GM23338 (cell line): ENCODE measurements at regions not wholly inside any gene's neighbourhood (a gene's known extent, or its start where the extent isn't known, plus 50 kb on each side); places are given as distances from the start of the nearest gene placed in this dataset.

Source experiments
- ATAC-seq: fragments of 200-7000 bp; cut with Tn5 transposase; 3 replicates; pipeline ENCODE4 v1.9.1; 2020
- DNase-seq: peaks from one replicate; pipeline ENCODE4 v3.0.0-alpha.2; 2015; ENCODE audit warnings: low spot score
- H2AFZ ChIP-seq: fragments of 200-600 bp; sonication (generic); 2 replicates; pipeline ENCODE4 v1.8.0; 2016; ENCODE audit warnings: antibody characterized with exemption, mild to moderate bottlenecking, moderate library complexity
- H3F3A ChIP-seq: fragments of 200-600 bp; sonication (generic); replicated peaks from 2 replicates; pipeline ENCODE4 v1.8.0; 2017; ENCODE audit warnings: antibody characterized with exemption, mixed run types, low read depth
- H3K27ac ChIP-seq: fragments of 200-600 bp; sonication (generic); 2 replicates; pipeline ENCODE4 v1.6.1; 2016; ENCODE audit warnings: low read depth
- H3K27me3 ChIP-seq: fragments of 200-600 bp; sonication (generic); 2 replicates; pipeline ENCODE4 v1.8.0; 2016; ENCODE audit warnings: mild to moderate bottlenecking, mixed run types, moderate library complexity; ENCODE audit not compliant: insufficient read depth
- H3K36me3 ChIP-seq: fragments of 200-600 bp; sonication (generic); 2 replicates; pipeline ENCODE4 v1.8.0; 2016; ENCODE audit warnings: mild to moderate bottlenecking; ENCODE audit not compliant: insufficient read depth
- H3K4me1 ChIP-seq: fragments of 200-600 bp; sonication (generic); 2 replicates; pipeline ENCODE4 v1.8.0; 2016; ENCODE audit warnings: mild to moderate bottlenecking, moderate library complexity; ENCODE audit not compliant: insufficient read depth
- H3K4me2 ChIP-seq: fragments of 200-600 bp; sonication (generic); 2 replicates; pipeline ENCODE4 v1.7.1; 2017; ENCODE audit warnings: mixed run types
- H3K4me3 ChIP-seq: fragments of 200-600 bp; sonication (generic); 2 replicates; pipeline ENCODE4 v1.6.1; 2016; ENCODE audit warnings: mixed run types
- H3K79me2 ChIP-seq: fragments of 200-600 bp; sonication (generic); replicated peaks from 2 replicates; pipeline ENCODE4 v1.8.0; 2017; ENCODE audit warnings: mild to moderate bottlenecking; ENCODE audit not compliant: insufficient read depth
- H3K9me2 ChIP-seq: fragments of 200-600 bp; sonication (generic); 2 replicates; pipeline ENCODE4 v1.8.0; 2017; ENCODE audit not compliant: insufficient read depth
- H4K20me1 ChIP-seq: fragments of 200-600 bp; sonication (generic); replicated peaks from 2 replicates; pipeline ENCODE4 v1.8.0; 2017; ENCODE audit warnings: mild to moderate bottlenecking; ENCODE audit not compliant: insufficient read depth
- H3K27ac Mint-ChIP-seq: 2 replicates; pipeline ENCODE4 v1.8.0; 2020; ENCODE audit warnings: inconsistent platforms, mild to moderate bottlenecking, moderate library complexity, mixed read lengths
- H3K27me3 Mint-ChIP-seq: 3 replicates; pipeline ENCODE4 v1.8.0; 2022; ENCODE audit warnings: low read depth, mild to moderate bottlenecking, moderate library complexity, mixed read lengths, inconsistent platforms; ENCODE audit not compliant: insufficient read depth, poor library complexity
- H3K36me3 Mint-ChIP-seq: 3 replicates; pipeline ENCODE4 v1.8.0; 2021; ENCODE audit warnings: low read depth, mild to moderate bottlenecking, inconsistent platforms, moderate library complexity, mixed read lengths
- H3K4me1 Mint-ChIP-seq: 3 replicates; pipeline ENCODE4 v1.8.0; 2020; ENCODE audit warnings: mild to moderate bottlenecking, inconsistent platforms, mixed read lengths
- H3K4me3 Mint-ChIP-seq: 3 replicates; pipeline ENCODE4 v1.8.0; 2021; ENCODE audit warnings: moderate library complexity, mild to moderate bottlenecking, inconsistent platforms, mixed read lengths
- H3K9me3 Mint-ChIP-seq: 3 replicates; pipeline ENCODE4 v1.8.0; 2020; ENCODE audit warnings: moderate library complexity, mild to moderate bottlenecking, inconsistent platforms, mixed read lengths
- CREB1 ChIP-seq: fragments of 250-450 bp; sonication (Bioruptor Pico); IDR thresholded peaks from 2 replicates; pipeline ENCODE4 v1.5.0; 2020; ENCODE audit warnings: low read depth, mild to moderate bottlenecking, moderate library complexity
- EZH2 ChIP-seq: fragments of 200-600 bp; sonication (generic); IDR thresholded peaks from one replicate; pipeline ENCODE4 v1.8.0; 2017; ENCODE audit warnings: antibody characterized with exemption, mild to moderate bottlenecking, low read depth; ENCODE audit not compliant: unreplicated experiment
- EZH2phosphoT487 ChIP-seq: fragments of 200-600 bp; sonication (generic); IDR thresholded peaks from one replicate; pipeline ENCODE4 v1.8.1; 2018; ENCODE audit warnings: antibody characterized with exemption; ENCODE audit not compliant: unreplicated experiment
- JUNB ChIP-seq: IDR thresholded peaks from one replicate; pipeline ENCODE4 v1.6.1; 2016; ENCODE audit warnings: antibody characterized with exemption; ENCODE audit not compliant: unreplicated experiment
- NANOG ChIP-seq: IDR thresholded peaks from 2 replicates; pipeline ENCODE4 v1.6.1; 2016; ENCODE audit warnings: antibody characterized with exemption, borderline replicate concordance
- POLR2AphosphoS5 ChIP-seq: IDR thresholded peaks from 2 replicates; pipeline ENCODE4 v1.6.1; 2016; ENCODE audit warnings: antibody characterized with exemption, low read depth
- STAT1 ChIP-seq: IDR thresholded peaks from one replicate; pipeline ENCODE4 v1.6.1; 2016; ENCODE audit warnings: antibody characterized with exemption; ENCODE audit not compliant: unreplicated experiment
- ZNF114 ChIP-seq: fragments of 250-450 bp; sonication (Bioruptor Pico); IDR thresholded peaks from 2 replicates; pipeline ENCODE4 v1.5.0; 2020; ENCODE audit warnings: mild to moderate bottlenecking, moderate library complexity
- ZNF331 ChIP-seq: fragments of 250-450 bp; sonication (Bioruptor Pico); IDR thresholded peaks from 2 replicates; pipeline ENCODE4 v1.5.0; 2020; ENCODE audit warnings: low read depth, mild to moderate bottlenecking, moderate library complexity
- TF ChIP-seq, protein P1 (sequence below): fragments of 250-450 bp; sonication (Bioruptor Pico); IDR thresholded peaks from 2 replicates; pipeline ENCODE4 v1.5.0; 2020; ENCODE audit warnings: mild to moderate bottlenecking, moderate library complexity
- TF ChIP-seq, protein P2 (sequence below): IDR thresholded peaks from one replicate; pipeline ENCODE4 v1.6.1; 2018; ENCODE audit warnings: antibody characterized with exemption; ENCODE audit not compliant: unreplicated experiment
- TF ChIP-seq, protein P3 (sequence below), 2 experiments: fragments of 200-600 bp in 1 of 2; sonication (generic) in 1 of 2; conservative IDR thresholded peaks; 2 replicates each; pipeline versions ENCODE4 v1.5.1 to v1.6.1; 2016 to 2017; ENCODE audit warnings: antibody characterized with exemption in 2 of 2, low read depth in 2 of 2, mild to moderate bottlenecking in 2 of 2, moderate library complexity in 1 of 2

DNA sequence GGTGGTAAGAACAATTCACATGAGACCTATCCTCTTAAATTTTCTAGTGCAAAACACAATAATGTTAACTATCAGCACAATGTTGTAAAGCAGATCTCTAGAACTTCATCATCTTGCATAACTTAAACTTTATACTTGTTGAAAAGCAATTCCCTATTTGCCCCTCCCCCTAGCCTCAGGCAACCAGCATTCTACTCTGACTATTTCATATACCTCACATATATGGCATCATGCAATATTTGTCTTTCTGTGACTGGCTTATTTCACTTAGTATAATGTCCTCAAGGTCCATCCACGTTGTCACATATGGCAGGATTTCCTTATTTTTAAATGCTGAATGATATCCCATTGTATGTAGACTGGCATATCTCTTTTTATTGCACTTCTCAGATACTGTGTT is 86.5 kb downstream of the STRADB start (continued):
- TF ChIP-seq, protein P1, sequence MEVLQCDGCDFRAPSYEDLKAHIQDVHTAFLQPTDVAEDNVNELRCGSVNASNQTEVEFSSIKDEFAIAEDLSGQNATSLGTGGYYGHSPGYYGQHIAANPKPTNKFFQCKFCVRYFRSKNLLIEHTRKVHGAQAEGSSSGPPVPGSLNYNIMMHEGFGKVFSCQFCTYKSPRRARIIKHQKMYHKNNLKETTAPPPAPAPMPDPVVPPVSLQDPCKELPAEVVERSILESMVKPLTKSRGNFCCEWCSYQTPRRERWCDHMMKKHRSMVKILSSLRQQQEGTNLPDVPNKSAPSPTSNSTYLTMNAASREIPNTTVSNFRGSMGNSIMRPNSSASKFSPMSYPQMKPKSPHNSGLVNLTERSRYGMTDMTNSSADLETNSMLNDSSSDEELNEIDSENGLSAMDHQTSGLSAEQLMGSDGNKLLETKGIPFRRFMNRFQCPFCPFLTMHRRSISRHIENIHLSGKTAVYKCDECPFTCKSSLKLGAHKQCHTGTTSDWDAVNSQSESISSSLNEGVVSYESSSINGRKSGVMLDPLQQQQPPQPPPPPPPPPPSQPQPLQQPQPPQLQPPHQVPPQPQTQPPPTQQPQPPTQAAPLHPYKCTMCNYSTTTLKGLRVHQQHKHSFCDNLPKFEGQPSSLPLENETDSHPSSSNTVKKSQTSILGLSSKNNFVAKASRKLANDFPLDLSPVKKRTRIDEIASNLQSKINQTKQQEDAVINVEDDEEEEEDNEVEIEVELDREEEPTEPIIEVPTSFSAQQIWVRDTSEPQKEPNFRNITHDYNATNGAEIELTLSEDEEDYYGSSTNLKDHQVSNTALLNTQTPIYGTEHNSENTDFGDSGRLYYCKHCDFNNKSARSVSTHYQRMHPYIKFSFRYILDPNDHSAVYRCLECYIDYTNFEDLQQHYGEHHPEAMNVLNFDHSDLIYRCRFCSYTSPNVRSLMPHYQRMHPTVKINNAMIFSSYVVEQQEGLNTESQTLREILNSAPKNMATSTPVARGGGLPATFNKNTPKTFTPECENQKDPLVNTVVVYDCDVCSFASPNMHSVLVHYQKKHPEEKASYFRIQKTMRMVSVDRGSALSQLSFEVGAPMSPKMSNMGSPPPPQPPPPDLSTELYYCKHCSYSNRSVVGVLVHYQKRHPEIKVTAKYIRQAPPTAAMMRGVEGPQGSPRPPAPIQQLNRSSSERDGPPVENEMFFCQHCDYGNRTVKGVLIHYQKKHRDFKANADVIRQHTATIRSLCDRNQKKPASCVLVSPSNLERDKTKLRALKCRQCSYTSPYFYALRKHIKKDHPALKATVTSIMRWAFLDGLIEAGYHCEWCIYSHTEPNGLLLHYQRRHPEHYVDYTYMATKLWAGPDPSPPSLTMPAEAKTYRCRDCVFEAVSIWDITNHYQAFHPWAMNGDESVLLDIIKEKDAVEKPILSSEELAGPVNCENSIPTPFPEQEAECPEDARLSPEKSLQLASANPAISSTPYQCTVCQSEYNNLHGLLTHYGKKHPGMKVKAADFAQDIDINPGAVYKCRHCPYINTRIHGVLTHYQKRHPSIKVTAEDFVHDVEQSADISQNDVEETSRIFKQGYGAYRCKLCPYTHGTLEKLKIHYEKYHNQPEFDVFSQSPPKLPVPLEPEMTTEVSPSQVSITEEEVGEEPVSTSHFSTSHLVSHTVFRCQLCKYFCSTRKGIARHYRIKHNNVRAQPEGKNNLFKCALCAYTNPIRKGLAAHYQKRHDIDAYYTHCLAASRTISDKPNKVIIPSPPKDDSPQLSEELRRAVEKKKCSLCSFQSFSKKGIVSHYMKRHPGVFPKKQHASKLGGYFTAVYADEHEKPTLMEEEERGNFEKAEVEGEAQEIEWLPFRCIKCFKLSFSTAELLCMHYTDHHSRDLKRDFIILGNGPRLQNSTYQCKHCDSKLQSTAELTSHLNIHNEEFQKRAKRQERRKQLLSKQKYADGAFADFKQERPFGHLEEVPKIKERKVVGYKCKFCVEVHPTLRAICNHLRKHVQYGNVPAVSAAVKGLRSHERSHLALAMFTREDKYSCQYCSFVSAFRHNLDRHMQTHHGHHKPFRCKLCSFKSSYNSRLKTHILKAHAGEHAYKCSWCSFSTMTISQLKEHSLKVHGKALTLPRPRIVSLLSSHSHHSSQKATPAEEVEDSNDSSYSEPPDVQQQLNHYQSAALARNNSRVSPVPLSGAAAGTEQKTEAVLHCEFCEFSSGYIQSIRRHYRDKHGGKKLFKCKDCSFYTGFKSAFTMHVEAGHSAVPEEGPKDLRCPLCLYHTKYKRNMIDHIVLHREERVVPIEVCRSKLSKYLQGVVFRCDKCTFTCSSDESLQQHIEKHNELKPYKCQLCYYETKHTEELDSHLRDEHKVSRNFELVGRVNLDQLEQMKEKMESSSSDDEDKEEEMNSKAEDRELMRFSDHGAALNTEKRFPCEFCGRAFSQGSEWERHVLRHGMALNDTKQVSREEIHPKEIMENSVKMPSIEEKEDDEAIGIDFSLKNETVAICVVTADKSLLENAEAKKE (CRISPR knock-in tag) = no peak
- TF ChIP-seq JUNB = no peak
- TF ChIP-seq POLR2AphosphoS5 = no peak
- TF ChIP-seq EZH2phosphoT487 = no peak
- TF ChIP-seq CREB1 = no peak
- TF ChIP-seq ZNF114 (CRISPR knock-in tag) = no peak

DNA sequence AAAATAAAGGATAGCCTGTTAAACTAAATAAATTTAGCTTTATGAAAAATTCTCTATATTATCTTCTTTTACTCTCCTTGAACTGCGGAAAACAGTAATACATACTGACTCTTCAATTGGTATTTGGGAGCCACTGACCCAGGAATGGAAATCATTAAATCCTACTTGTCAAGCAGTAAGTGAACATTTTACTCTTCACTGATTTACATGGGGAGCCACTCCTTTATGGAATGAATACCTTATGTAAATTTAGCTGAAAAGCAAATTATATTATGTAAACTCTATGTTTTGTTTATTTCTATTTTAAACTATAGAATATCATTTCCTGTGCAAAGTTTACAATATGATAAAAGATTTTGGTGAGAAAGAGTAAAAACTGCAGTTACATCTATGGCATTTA is 85.2 kb downstream of the STRADB start:
- no peaks in the 10 kb centered on the region for H3K27me3 ChIP-seq
- Mint-ChIP-seq H3K27me3 (no peaks in the 10 kb centered on the region), H3K27ac (no peak overlapping the region), H3K4me1 (no peaks in the 10 kb centered on the region), H3K36me3 (no peaks in the 10 kb centered on the region), H3K4me3 (no peak overlapping the region), H3K9me3 (peaks cover 5% of the 10 kb centered on the region; the same call in 1 of the 3 replicates)
- no peaks in the 10 kb centered on the region for H3K36me3 ChIP-seq
- H2AFZ ChIP-seq = no peak overlapping the region
- ATAC-seq (no peak), DNase-seq (no peak)
- H3F3A ChIP-seq = no peaks in the 10 kb centered on the region
- no peak overlapping the region for H3K4me3 ChIP-seq
- no peaks in the 10 kb centered on the region for H3K4me1 ChIP-seq
- H4K20me1 ChIP-seq = no peaks in the 10 kb centered on the region
- no peaks in the 10 kb centered on the region for H3K9me2 ChIP-seq
- H3K79me2 ChIP-seq = no peaks in the 10 kb centered on the region
- no peak overlapping the region for H3K27ac ChIP-seq
- no peak overlapping the region for H3K4me2 ChIP-seq
- no peak for TF ChIP-seq STAT1
- no peak for TF ChIP-seq CREB1
- no peak for TF ChIP-seq ZNF331
- no peak for TF ChIP-seq ZNF114 (CRISPR knock-in tag)
- TF ChIP-seq NANOG = no peak
- TF ChIP-seq, protein P2, sequence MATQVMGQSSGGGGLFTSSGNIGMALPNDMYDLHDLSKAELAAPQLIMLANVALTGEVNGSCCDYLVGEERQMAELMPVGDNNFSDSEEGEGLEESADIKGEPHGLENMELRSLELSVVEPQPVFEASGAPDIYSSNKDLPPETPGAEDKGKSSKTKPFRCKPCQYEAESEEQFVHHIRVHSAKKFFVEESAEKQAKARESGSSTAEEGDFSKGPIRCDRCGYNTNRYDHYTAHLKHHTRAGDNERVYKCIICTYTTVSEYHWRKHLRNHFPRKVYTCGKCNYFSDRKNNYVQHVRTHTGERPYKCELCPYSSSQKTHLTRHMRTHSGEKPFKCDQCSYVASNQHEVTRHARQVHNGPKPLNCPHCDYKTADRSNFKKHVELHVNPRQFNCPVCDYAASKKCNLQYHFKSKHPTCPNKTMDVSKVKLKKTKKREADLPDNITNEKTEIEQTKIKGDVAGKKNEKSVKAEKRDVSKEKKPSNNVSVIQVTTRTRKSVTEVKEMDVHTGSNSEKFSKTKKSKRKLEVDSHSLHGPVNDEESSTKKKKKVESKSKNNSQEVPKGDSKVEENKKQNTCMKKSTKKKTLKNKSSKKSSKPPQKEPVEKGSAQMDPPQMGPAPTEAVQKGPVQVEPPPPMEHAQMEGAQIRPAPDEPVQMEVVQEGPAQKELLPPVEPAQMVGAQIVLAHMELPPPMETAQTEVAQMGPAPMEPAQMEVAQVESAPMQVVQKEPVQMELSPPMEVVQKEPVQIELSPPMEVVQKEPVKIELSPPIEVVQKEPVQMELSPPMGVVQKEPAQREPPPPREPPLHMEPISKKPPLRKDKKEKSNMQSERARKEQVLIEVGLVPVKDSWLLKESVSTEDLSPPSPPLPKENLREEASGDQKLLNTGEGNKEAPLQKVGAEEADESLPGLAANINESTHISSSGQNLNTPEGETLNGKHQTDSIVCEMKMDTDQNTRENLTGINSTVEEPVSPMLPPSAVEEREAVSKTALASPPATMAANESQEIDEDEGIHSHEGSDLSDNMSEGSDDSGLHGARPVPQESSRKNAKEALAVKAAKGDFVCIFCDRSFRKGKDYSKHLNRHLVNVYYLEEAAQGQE = no peak
- no peak for TF ChIP-seq EZH2
- no peak for TF ChIP-seq JUNB
- no peak for TF ChIP-seq EZH2phosphoT487
- TF ChIP-seq, protein P3, sequence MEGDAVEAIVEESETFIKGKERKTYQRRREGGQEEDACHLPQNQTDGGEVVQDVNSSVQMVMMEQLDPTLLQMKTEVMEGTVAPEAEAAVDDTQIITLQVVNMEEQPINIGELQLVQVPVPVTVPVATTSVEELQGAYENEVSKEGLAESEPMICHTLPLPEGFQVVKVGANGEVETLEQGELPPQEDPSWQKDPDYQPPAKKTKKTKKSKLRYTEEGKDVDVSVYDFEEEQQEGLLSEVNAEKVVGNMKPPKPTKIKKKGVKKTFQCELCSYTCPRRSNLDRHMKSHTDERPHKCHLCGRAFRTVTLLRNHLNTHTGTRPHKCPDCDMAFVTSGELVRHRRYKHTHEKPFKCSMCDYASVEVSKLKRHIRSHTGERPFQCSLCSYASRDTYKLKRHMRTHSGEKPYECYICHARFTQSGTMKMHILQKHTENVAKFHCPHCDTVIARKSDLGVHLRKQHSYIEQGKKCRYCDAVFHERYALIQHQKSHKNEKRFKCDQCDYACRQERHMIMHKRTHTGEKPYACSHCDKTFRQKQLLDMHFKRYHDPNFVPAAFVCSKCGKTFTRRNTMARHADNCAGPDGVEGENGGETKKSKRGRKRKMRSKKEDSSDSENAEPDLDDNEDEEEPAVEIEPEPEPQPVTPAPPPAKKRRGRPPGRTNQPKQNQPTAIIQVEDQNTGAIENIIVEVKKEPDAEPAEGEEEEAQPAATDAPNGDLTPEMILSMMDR (conservative IDR thresholded peaks at IDR 0.05; ENCODE audit: low read depth in 2 of 2) = no peak
